Stimulated activated naive CD8-positive, alpha-beta T cell treated with anti-CD3 and anti-CD28 coated beads, Interleukin-15, Interleukin-2, amounts not matched to agents 100 ng/mL and 50 ng/mL, for 24 hours (primary cell): ENCODE measurements at regions not wholly inside any gene's neighbourhood (a gene's known extent, or its start where the extent isn't known, plus 50 kb on each side); places are given as distances from the start of the nearest gene placed in this dataset.

Experiments used
- H3K27ac Mint-ChIP-seq: one replicate; pipeline ENCODE4 v1.8.0; 2021; ENCODE audit warnings: mild to moderate bottlenecking, mixed read lengths
- H3K27me3 Mint-ChIP-seq: one replicate; pipeline ENCODE4 v1.8.0; 2021; ENCODE audit warnings: mixed read lengths
- H3K36me3 Mint-ChIP-seq: one replicate; pipeline ENCODE4 v1.8.0; 2021; ENCODE audit warnings: low read depth, mixed read lengths
- H3K4me1 Mint-ChIP-seq: one replicate; pipeline ENCODE4 v1.8.0; 2021; ENCODE audit warnings: low read depth, mixed read lengths
- H3K4me3 Mint-ChIP-seq: one replicate; pipeline ENCODE4 v1.8.0; 2021; ENCODE audit warnings: mild to moderate bottlenecking, mixed read lengths
- H3K9me3 Mint-ChIP-seq: one replicate; pipeline ENCODE4 v1.8.0; 2021; ENCODE audit warnings: mixed read lengths

- no peak overlapping the region for H3K4me3 Mint-ChIP-seq
- peaks cover 9% of the 10 kb centered on the region for H3K4me1 Mint-ChIP-seq
- peaks cover 37% of the 10 kb centered on the region for H3K27me3 Mint-ChIP-seq
- peaks cover 6% of the 10 kb centered on the region for H3K36me3 Mint-ChIP-seq
- no peak overlapping the region for H3K27ac Mint-ChIP-seq
- H3K9me3 Mint-ChIP-seq: peaks cover 39% of the 10 kb centered on the region
Observed at GRCh38 chr18:77361382-77361781, 111.7 kb downstream of the GALR1 start.

- Mint-ChIP-seq H3K36me3 (no peaks in the 10 kb centered on the region), H3K9me3 (peaks cover 33% of the 10 kb centered on the region), H3K27me3 (peaks cover 30% of the 10 kb centered on the region), H3K4me3 (no peak overlapping the region), H3K27ac (no peak overlapping the region), H3K4me1 (no peaks in the 10 kb centered on the region)
Observed at GRCh38 chr18:77365667-77366066, 116.0 kb downstream of the GALR1 start.

GRCh38 chr18:77366067-77366719 lies 116.5 kb downstream of the GALR1 start:
- Mint-ChIP-seq H3K27ac (no peak overlapping the region), H3K9me3 (peaks cover 28% of the 10 kb centered on the region), H3K4me1 (no peaks in the 10 kb centered on the region), H3K27me3 (peaks cover 28% of the 10 kb centered on the region), H3K36me3 (no peaks in the 10 kb centered on the region), H3K4me3 (no peak overlapping the region)

GRCh38 chr18:77366720-77367641 lies 117.3 kb downstream of the GALR1 start:
- Mint-ChIP-seq H3K36me3 (no peaks in the 10 kb centered on the region), H3K9me3 (peaks cover 20% of the 10 kb centered on the region), H3K27me3 (peaks cover 23% of the 10 kb centered on the region), H3K4me1 (no peaks in the 10 kb centered on the region), H3K27ac (no peak overlapping the region), H3K4me3 (no peak overlapping the region)

GRCh38 chr18:77369644-77370043 lies 120.0 kb downstream of the GALR1 start:
- Mint-ChIP-seq H3K36me3 (no peaks in the 10 kb centered on the region), H3K4me1 (no peaks in the 10 kb centered on the region), H3K27ac (no peak overlapping the region), H3K9me3 (peaks cover 10% of the 10 kb centered on the region), H3K27me3 (peaks cover 14% of the 10 kb centered on the region), H3K4me3 (no peak overlapping the region)

- Mint-ChIP-seq H3K36me3 (no peaks in the 10 kb centered on the region), H3K27me3 (peaks cover 9% of the 10 kb centered on the region), H3K4me3 (no peak overlapping the region), H3K27ac (no peak overlapping the region), H3K9me3 (peaks cover 10% of the 10 kb centered on the region), H3K4me1 (no peaks in the 10 kb centered on the region)
Observed at GRCh38 chr18:77373730-77374445, 124.2 kb downstream of the GALR1 start.

GRCh38 chr18:77374446-77374805 lies 124.8 kb downstream of the GALR1 start:
- no peak overlapping the region for H3K4me3 Mint-ChIP-seq
- H3K27me3 Mint-ChIP-seq: peaks cover 8% of the 10 kb centered on the region
- no peaks in the 10 kb centered on the region for H3K36me3 Mint-ChIP-seq
- no peaks in the 10 kb centered on the region for H3K4me1 Mint-ChIP-seq
- H3K27ac Mint-ChIP-seq: no peak overlapping the region
- H3K9me3 Mint-ChIP-seq: peaks cover 5% of the 10 kb centered on the region

GRCh38 chr18:77376043-77376732 lies 126.5 kb downstream of the GALR1 start:
- Mint-ChIP-seq H3K27ac (no peak overlapping the region), H3K4me1 (no peaks in the 10 kb centered on the region), H3K4me3 (no peak overlapping the region), H3K9me3 (no peaks in the 10 kb centered on the region), H3K36me3 (no peaks in the 10 kb centered on the region), H3K27me3 (peaks cover 12% of the 10 kb centered on the region)

GRCh38 chr18:77376733-77377094 lies 127.1 kb downstream of the GALR1 start:
- Mint-ChIP-seq H3K9me3 (no peaks in the 10 kb centered on the region), H3K4me1 (no peaks in the 10 kb centered on the region), H3K27ac (no peak overlapping the region), H3K27me3 (peaks cover 16% of the 10 kb centered on the region), H3K4me3 (no peak overlapping the region), H3K36me3 (no peaks in the 10 kb centered on the region)

GRCh38 chr18:77377813-77378212 lies 128.2 kb downstream of the GALR1 start:
- Mint-ChIP-seq H3K4me3 (no peak overlapping the region), H3K36me3 (no peaks in the 10 kb centered on the region), H3K4me1 (no peaks in the 10 kb centered on the region), H3K9me3 (no peaks in the 10 kb centered on the region), H3K27ac (no peak overlapping the region), H3K27me3 (peaks cover 22% of the 10 kb centered on the region)

GRCh38 chr18:77379976-77380509 lies 130.4 kb downstream of the GALR1 start:
- no peaks in the 10 kb centered on the region for H3K4me1 Mint-ChIP-seq
- no peak overlapping the region for H3K27ac Mint-ChIP-seq
- H3K9me3 Mint-ChIP-seq: no peaks in the 10 kb centered on the region
- H3K36me3 Mint-ChIP-seq: no peaks in the 10 kb centered on the region
- no peak overlapping the region for H3K4me3 Mint-ChIP-seq
- H3K27me3 Mint-ChIP-seq: peaks cover 34% of the 10 kb centered on the region

- H3K4me3 Mint-ChIP-seq: no peak overlapping the region
- H3K27ac Mint-ChIP-seq: no peak overlapping the region
- no peaks in the 10 kb centered on the region for H3K4me1 Mint-ChIP-seq
- H3K27me3 Mint-ChIP-seq: peaks cover 40% of the 10 kb centered on the region
- no peaks in the 10 kb centered on the region for H3K36me3 Mint-ChIP-seq
- no peaks in the 10 kb centered on the region for H3K9me3 Mint-ChIP-seq
Observed at GRCh38 chr18:77380695-77381094, 131.0 kb downstream of the GALR1 start.

GRCh38 chr18:77392321-77392720 lies 142.7 kb downstream of the GALR1 start:
- Mint-ChIP-seq H3K27me3 (peaks cover 13% of the 10 kb centered on the region), H3K27ac (no peak overlapping the region), H3K4me1 (no peaks in the 10 kb centered on the region)

GRCh38 chr18:77393519-77393918 lies 143.9 kb downstream of the GALR1 start:
- Mint-ChIP-seq H3K9me3 (peaks cover 3% of the 10 kb centered on the region), H3K4me3 (no peak overlapping the region), H3K27ac (no peak overlapping the region), H3K4me1 (no peaks in the 10 kb centered on the region), H3K27me3 (peaks cover 8% of the 10 kb centered on the region), H3K36me3 (no peaks in the 10 kb centered on the region)

More at GRCh38 chr18:77392321-77392720, 142.7 kb downstream of the GALR1 start:
- Mint-ChIP-seq H3K36me3 (no peaks in the 10 kb centered on the region), H3K9me3 (peaks cover 3% of the 10 kb centered on the region), H3K4me3 (no peak overlapping the region)
